ENCODE measurements at regions not wholly inside any gene's neighbourhood (a gene's known extent, or its start where the extent isn't known, plus 50 kb on each side); places are given as distances from the start of the nearest gene placed in this dataset.

- intact Hi-C loops (cut with micrococcal nuclease; ENCODE audit: unreplicated experiment) = no loop called here
- POLR2A ChIA-PET = no interaction called here
- CTCF ChIA-PET = no interaction called here
- H3K4me3 ChIP-seq (ENCODE audit: low read depth, low read length) = no peak overlapping the region
- no TSS peak for BruUV-seq (replicated peaks)
- Mint-ChIP-seq H3K4me1 (ENCODE audit: low read depth, unreplicated experiment) (no peaks in the 10 kb centered on the region), H3K9me3 (ENCODE audit: unreplicated experiment) (no peaks in the 10 kb centered on the region), H3K27ac (ENCODE audit: unreplicated experiment) (no peak overlapping the region), H3K36me3 (ENCODE audit: insufficient read depth, unreplicated experiment) (no peaks in the 10 kb centered on the region), H3K27me3 (ENCODE audit: insufficient read depth, unreplicated experiment) (peaks cover 2% of the 10 kb centered on the region), H3K4me3 (ENCODE audit: unreplicated experiment) (no peak overlapping the region)
- H3K9me3 ChIP-seq = no peaks in the 10 kb centered on the region
- no peaks in the 10 kb centered on the region for H3K4me1 ChIP-seq
- no peaks in the 10 kb centered on the region; the same call in none of the 2 replicates for H3K27me3 ChIP-seq (replicated peaks; ENCODE audit: control insufficient read depth, insufficient read depth, low read length)
- no peaks in the 10 kb centered on the region for H3K36me3 ChIP-seq (ENCODE audit: control insufficient read depth, insufficient read depth, low read length)
- TF ChIP-seq, protein P1, sequence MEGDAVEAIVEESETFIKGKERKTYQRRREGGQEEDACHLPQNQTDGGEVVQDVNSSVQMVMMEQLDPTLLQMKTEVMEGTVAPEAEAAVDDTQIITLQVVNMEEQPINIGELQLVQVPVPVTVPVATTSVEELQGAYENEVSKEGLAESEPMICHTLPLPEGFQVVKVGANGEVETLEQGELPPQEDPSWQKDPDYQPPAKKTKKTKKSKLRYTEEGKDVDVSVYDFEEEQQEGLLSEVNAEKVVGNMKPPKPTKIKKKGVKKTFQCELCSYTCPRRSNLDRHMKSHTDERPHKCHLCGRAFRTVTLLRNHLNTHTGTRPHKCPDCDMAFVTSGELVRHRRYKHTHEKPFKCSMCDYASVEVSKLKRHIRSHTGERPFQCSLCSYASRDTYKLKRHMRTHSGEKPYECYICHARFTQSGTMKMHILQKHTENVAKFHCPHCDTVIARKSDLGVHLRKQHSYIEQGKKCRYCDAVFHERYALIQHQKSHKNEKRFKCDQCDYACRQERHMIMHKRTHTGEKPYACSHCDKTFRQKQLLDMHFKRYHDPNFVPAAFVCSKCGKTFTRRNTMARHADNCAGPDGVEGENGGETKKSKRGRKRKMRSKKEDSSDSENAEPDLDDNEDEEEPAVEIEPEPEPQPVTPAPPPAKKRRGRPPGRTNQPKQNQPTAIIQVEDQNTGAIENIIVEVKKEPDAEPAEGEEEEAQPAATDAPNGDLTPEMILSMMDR (IDR thresholded peaks at IDR 0.05; ENCODE audit: insufficient read depth in 1 of 2, low read depth in 1 of 2, low read length in 1 of 2, severe bottlenecking in 1 of 2, unreplicated experiment in 1 of 2) = no peak
- peak in 1 of 2 experiments; percentile 3 for DNase-seq
Observed at GRCh38 chr2:7456762-7457161, 539.5 kb downstream of the RNF144A start.

GRCh38 chr2:7458066-7458465 lies 540.9 kb downstream of the RNF144A start:
- POLR2A ChIA-PET = no interaction called here
- no TSS peak for BruUV-seq (replicated peaks)
- Mint-ChIP-seq H3K4me1 (ENCODE audit: low read depth, unreplicated experiment) (no peaks in the 10 kb centered on the region), H3K4me3 (ENCODE audit: unreplicated experiment) (no peak overlapping the region), H3K27ac (ENCODE audit: unreplicated experiment) (no peak overlapping the region), H3K27me3 (ENCODE audit: insufficient read depth, unreplicated experiment) (peaks cover 5% of the 10 kb centered on the region), H3K36me3 (ENCODE audit: insufficient read depth, unreplicated experiment) (no peaks in the 10 kb centered on the region), H3K9me3 (ENCODE audit: unreplicated experiment) (no peaks in the 10 kb centered on the region)
- TF ChIP-seq, protein P1 (IDR thresholded peaks at IDR 0.05; ENCODE audit: insufficient read depth in 1 of 2, low read depth in 1 of 2, low read length in 1 of 2, severe bottlenecking in 1 of 2, unreplicated experiment in 1 of 2) = no peak
- intact Hi-C loops (cut with micrococcal nuclease; ENCODE audit: unreplicated experiment) = no loop called here
- Histone ChIP-seq H3K4me1 (no peaks in the 10 kb centered on the region), H3K27me3 (replicated peaks; ENCODE audit: control insufficient read depth, insufficient read depth, low read length) (no peaks in the 10 kb centered on the region), H3K9me3 (no peaks in the 10 kb centered on the region), H3K4me3 (ENCODE audit: low read depth, low read length) (no peak overlapping the region), H3K36me3 (ENCODE audit: control insufficient read depth, insufficient read depth, low read length) (no peaks in the 10 kb centered on the region)
- CTCF ChIA-PET = no interaction called here
- no peak for DNase-seq

- H3K36me3 Mint-ChIP-seq (ENCODE audit: insufficient read depth, unreplicated experiment) = no peaks in the 10 kb centered on the region
- no TSS peak for BruUV-seq (replicated peaks)
- CTCF ChIA-PET = no interaction called here
- TF ChIP-seq, protein P1 (IDR thresholded peaks at IDR 0.05; ENCODE audit: insufficient read depth in 1 of 2, low read depth in 1 of 2, low read length in 1 of 2, severe bottlenecking in 1 of 2, unreplicated experiment in 1 of 2) = no peak
- no peaks in the 10 kb centered on the region for H3K36me3 ChIP-seq (ENCODE audit: control insufficient read depth, insufficient read depth, low read length)
- no peak for DNase-seq
- no peak overlapping the region for H3K4me3 Mint-ChIP-seq (ENCODE audit: unreplicated experiment)
- H3K4me3 ChIP-seq (ENCODE audit: low read depth, low read length) = no peak overlapping the region
- H3K9me3 ChIP-seq = no peaks in the 10 kb centered on the region
- no peaks in the 10 kb centered on the region for H3K9me3 Mint-ChIP-seq (ENCODE audit: unreplicated experiment)
- no peaks in the 10 kb centered on the region for H3K4me1 ChIP-seq
- no peaks in the 10 kb centered on the region for H3K4me1 Mint-ChIP-seq (ENCODE audit: low read depth, unreplicated experiment)
- POLR2A ChIA-PET = no interaction called here
- peaks cover 14% of the 10 kb centered on the region for H3K27me3 Mint-ChIP-seq (ENCODE audit: insufficient read depth, unreplicated experiment)
- no peaks in the 10 kb centered on the region for H3K27me3 ChIP-seq (replicated peaks; ENCODE audit: control insufficient read depth, insufficient read depth, low read length)
- no peak overlapping the region for H3K27ac Mint-ChIP-seq (ENCODE audit: unreplicated experiment)
- intact Hi-C loops (cut with micrococcal nuclease; ENCODE audit: unreplicated experiment) = no loop called here
Observed at GRCh38 chr2:7467782-7468447, 550.7 kb downstream of the RNF144A start.

All from Caco-2 (cell line).